Parathyroid adenoma (tissue), 2 donors: ENCODE measurements at regions not wholly inside any gene's neighbourhood (a gene's known extent, or its start where the extent isn't known, plus 50 kb on each side); places are given as distances from the start of the nearest gene placed in this dataset.
A peak's percentile ranks its signal among the peaks of the same experiment; 100 is the strongest.

Source experiments
- H2AFZ ChIP-seq: fragments of 300-600 bp; sonication (generic); one replicate; pipeline ENCODE4 v1.7.0; 2017; ENCODE audit warnings: antibody characterized with exemption, mild to moderate bottlenecking
- H3K27ac ChIP-seq: fragments of 300-600 bp; sonication (generic); one replicate; pipeline ENCODE4 v1.7.0; 2017
- H3K27me3 ChIP-seq: fragments of 300-600 bp; sonication (generic); one replicate; pipeline ENCODE4 v1.7.0; 2017; ENCODE audit warnings: low read length; ENCODE audit not compliant: control insufficient read depth, insufficient read depth
- H3K36me3 ChIP-seq: fragments of 300-600 bp; sonication (generic); one replicate; pipeline ENCODE4 v1.7.0; 2017; ENCODE audit warnings: low read length; ENCODE audit not compliant: control insufficient read depth, insufficient read depth
- H3K4me1 ChIP-seq: fragments of 300-600 bp; sonication (generic); one replicate; pipeline ENCODE4 v1.7.0; 2017; ENCODE audit warnings: control low read depth
- H3K4me2 ChIP-seq: fragments of 300-600 bp; sonication (generic); one replicate; pipeline ENCODE4 v1.7.0; 2017; ENCODE audit warnings: low read length
- H3K4me3 ChIP-seq: fragments of 300-600 bp; sonication (generic); one replicate; pipeline ENCODE4 v1.7.0; 2017; ENCODE audit warnings: low read depth, low read length
- H3K79me2 ChIP-seq: fragments of 300-600 bp; sonication (generic); one replicate; pipeline ENCODE4 v1.7.0; 2017; ENCODE audit warnings: control low read depth
- H3K9ac ChIP-seq: fragments of 300-600 bp; sonication (generic); one replicate; pipeline ENCODE4 v1.7.0; 2017; ENCODE audit warnings: mild to moderate bottlenecking
- H3K9me3 ChIP-seq: fragments of 300-600 bp; sonication (generic); one replicate; pipeline ENCODE4 v1.7.0; 2017; ENCODE audit warnings: low read length; ENCODE audit not compliant: control insufficient read depth
- TF ChIP-seq, protein P1 (sequence below): fragments of 300-600 bp; sonication (generic); IDR thresholded peaks from one replicate; pipeline ENCODE4 v1.7.0; 2017; ENCODE audit warnings: antibody characterized with exemption, mild to moderate bottlenecking
- donor health status: primary hyperparathyroidism.

DNA sequence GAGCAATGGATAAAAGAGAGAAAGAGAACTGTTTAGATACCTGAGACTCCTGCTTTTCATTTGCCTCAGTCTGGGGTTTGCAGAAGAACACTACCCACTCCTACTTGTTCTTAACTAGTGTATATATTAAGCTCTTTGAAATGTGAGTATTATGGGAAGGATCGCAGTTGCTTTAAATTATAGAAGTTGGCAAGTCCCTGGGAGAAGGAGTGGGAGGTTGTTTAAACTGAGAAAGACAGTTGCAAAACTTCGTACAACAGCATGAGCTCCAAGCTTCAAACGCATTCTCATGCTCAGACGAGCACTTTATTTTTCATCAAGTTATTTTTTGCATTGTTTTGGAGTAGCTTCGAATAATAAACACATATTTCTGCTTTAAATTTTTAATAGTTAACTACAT, 88.1 kb upstream of the C1QTNF7 start:
- TF ChIP-seq, protein P1, sequence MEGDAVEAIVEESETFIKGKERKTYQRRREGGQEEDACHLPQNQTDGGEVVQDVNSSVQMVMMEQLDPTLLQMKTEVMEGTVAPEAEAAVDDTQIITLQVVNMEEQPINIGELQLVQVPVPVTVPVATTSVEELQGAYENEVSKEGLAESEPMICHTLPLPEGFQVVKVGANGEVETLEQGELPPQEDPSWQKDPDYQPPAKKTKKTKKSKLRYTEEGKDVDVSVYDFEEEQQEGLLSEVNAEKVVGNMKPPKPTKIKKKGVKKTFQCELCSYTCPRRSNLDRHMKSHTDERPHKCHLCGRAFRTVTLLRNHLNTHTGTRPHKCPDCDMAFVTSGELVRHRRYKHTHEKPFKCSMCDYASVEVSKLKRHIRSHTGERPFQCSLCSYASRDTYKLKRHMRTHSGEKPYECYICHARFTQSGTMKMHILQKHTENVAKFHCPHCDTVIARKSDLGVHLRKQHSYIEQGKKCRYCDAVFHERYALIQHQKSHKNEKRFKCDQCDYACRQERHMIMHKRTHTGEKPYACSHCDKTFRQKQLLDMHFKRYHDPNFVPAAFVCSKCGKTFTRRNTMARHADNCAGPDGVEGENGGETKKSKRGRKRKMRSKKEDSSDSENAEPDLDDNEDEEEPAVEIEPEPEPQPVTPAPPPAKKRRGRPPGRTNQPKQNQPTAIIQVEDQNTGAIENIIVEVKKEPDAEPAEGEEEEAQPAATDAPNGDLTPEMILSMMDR, result no peak
- peak overlapping the region; percentile 73 for H3K27ac ChIP-seq
- H3K9ac ChIP-seq, result no peak overlapping the region
- peaks cover 14% of the 10 kb centered on the region for H3K4me1 ChIP-seq
- H3K9me3 ChIP-seq, result no peaks in the 10 kb centered on the region
- peak overlapping the region; percentile 3 for H3K4me3 ChIP-seq
- H3K27me3 ChIP-seq, result no peaks in the 10 kb centered on the region
- peak overlapping the region; percentile 27 for H3K4me2 ChIP-seq
- H3K36me3 ChIP-seq, result no peaks in the 10 kb centered on the region
- no peaks in the 10 kb centered on the region for H3K79me2 ChIP-seq
- no peak overlapping the region for H2AFZ ChIP-seq

DNA sequence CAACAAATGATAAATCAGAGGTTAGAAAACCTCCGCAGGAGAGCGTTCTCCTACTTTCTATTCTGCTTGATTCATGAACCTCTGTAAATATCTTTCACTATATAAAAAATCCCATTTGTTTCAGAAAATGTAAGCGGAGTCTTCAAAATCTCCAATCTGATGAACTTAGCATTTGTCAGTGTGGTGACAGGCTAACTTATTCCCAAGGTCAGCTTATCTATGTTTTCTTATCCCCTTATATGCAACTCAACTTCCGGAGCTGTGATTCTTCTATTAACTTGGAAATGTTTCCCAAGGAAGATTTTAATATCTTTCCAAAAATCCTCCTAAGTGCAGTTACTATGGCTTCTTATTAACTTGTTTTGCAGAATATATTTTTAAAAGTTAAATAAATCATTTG, 87.5 kb upstream of the C1QTNF7 start:
- H3K79me2 ChIP-seq, result no peaks in the 10 kb centered on the region
- H3K4me3 ChIP-seq, result peak overlapping the region; percentile 3
- TF ChIP-seq, protein P1, result no peak
- peak overlapping the region; percentile 73 for H3K27ac ChIP-seq
- peak overlapping the region; percentile 27 for H3K4me2 ChIP-seq
- no peaks in the 10 kb centered on the region for H3K36me3 ChIP-seq
- no peak overlapping the region for H2AFZ ChIP-seq
- no peaks in the 10 kb centered on the region for H3K27me3 ChIP-seq
- H3K9me3 ChIP-seq, result no peaks in the 10 kb centered on the region
- H3K9ac ChIP-seq, result no peak overlapping the region
- H3K4me1 ChIP-seq, result peaks cover 14% of the 10 kb centered on the region

DNA sequence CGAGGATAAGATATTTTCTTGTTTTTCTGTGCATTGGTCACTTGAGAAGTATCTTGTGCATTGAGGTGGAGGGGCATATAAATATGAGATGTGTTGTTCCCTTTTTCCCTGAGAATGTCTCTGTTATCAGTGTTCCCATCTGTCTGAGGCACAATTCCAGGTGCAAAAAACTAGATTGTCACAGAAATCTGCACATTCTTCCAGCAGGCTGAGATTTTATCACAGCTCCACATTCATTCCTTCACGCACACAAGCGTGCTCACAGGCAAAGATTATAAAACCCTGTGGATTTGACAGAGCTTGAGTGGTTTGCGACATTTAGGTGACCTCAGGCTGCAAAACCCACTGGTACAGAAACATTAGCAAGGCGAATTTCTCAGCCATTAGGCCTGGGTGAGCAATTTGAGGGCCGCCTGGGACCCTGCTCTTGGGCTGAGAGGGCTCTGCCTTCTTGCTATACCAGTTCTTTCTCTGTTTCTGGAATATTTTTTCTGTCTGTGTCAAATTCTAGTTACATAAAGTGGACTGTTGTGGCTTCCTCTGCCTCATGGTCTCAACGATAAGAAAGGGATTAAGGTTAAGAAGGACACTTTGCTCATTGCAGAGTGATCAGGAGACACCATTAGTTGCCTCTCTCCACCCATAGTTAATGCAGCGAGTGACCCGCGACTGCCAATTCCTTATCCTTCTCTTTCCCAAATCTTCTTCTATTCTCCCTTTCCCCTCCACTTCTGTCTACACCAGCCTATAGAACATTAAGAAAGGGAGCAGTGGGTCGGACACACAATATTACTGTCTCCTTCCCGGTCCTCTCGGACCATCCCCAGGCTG, 86.7 kb upstream of the C1QTNF7 start:
- no peaks in the 10 kb centered on the region for H3K27me3 ChIP-seq
- no peaks in the 10 kb centered on the region for H3K36me3 ChIP-seq
- no peak overlapping the region for H3K4me3 ChIP-seq
- H3K79me2 ChIP-seq, result no peaks in the 10 kb centered on the region
- H3K9me3 ChIP-seq, result no peaks in the 10 kb centered on the region
- peak overlapping the region; percentile 28 for H2AFZ ChIP-seq
- peaks cover 14% of the 10 kb centered on the region for H3K4me1 ChIP-seq
- peak overlapping the region; percentile 27 for H3K4me2 ChIP-seq
- no peak overlapping the region for H3K9ac ChIP-seq
- TF ChIP-seq, protein P1, result no peak
- H3K27ac ChIP-seq, result peak overlapping the region; percentile 73

DNA sequence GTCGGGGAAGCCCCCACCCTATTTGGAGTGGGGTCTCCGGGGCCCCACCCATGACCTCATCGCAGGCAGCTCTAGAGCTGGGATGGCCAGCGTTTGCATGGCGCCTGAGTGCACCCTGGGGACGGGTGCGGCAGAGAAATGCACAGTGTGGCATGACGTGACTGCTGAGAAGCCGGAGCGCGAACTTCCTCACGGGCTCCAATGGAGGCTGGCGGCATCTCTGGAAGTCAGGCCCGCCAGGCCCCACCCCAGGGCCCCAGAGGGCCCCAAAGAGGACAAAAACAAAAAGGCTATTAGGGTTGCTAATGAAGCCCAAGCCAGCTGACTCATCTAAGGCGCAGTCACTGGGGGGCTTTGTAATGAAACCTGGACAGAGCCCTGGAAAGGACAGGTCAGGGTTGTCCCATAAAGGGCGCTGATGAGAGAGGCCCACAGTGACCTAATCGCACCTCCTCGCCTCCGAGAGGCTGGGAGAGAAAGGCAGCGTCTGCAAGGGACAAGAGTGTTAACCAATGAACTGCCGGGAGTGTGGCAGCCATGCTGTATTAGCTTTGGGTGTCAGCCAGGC, 86.0 kb upstream of the C1QTNF7 start:
- Histone ChIP-seq H3K9ac (no peak overlapping the region), H3K79me2 (no peaks in the 10 kb centered on the region), H3K4me1 (peaks cover 14% of the 10 kb centered on the region), H2AFZ (no peak overlapping the region), H3K27me3 (no peaks in the 10 kb centered on the region), H3K27ac (peak overlapping the region; percentile 73), H3K36me3 (no peaks in the 10 kb centered on the region), H3K4me2 (no peak overlapping the region), H3K9me3 (no peaks in the 10 kb centered on the region), H3K4me3 (no peak overlapping the region)
- TF ChIP-seq, protein P1, result no peak
